Naive thymus-derived CD4-positive, alpha-beta T cell (primary cell): ENCODE measurements at regions not wholly inside any gene's neighbourhood (a gene's known extent, or its start where the extent isn't known, plus 50 kb on each side); places are given as distances from the start of the nearest gene placed in this dataset.

Experiments
- ATAC-seq: fragments of 150-1000 bp; cut with Tn5 transposase; 2 replicates; pipeline ENCODE4 v1.10.0; 2021; ENCODE audit warnings: mild to moderate bottlenecking, moderate library complexity
- CTCF ChIA-PET: fragments of 350-600 bp; sonication (Branson Sonifier 250); formaldehyde crosslinking; loops from one replicate; lab custom pipeline; 2021; ENCODE audit warnings: antibody characterized with exemption; lab: Charles Lee
- POLR2A ChIA-PET: fragments of 350-600 bp; sonication (Branson Sonifier 250); formaldehyde crosslinking; loops from one replicate; lab custom pipeline; 2021; ENCODE audit warnings: antibody characterized with exemption, inconsistent platforms; lab: Charles Lee
- DNase-seq, 9 donors: peaks; one replicate each; pipeline versions ENCODE4 v3.0.0 to v3.0.0-alpha.2; 2020 to 2022; ENCODE audit warnings: mixed read lengths in 1 of 9
- H3K27ac ChIP-seq: one replicate; pipeline ENCODE4 v1.7.0; 2013; ENCODE audit warnings: mild to moderate bottlenecking, low read depth, low read length, moderate library complexity
- H3K27me3 ChIP-seq, 2 donors: one replicate each; pipeline ENCODE4 v1.7.0; 2013; ENCODE audit warnings: low read length in 2 of 2, mild to moderate bottlenecking in 2 of 2, moderate library complexity in 2 of 2; ENCODE audit not compliant: control insufficient read depth in 2 of 2, insufficient read depth in 2 of 2
- H3K36me3 ChIP-seq, 3 experiments: 1 replicate in 2 of 3; 2 replicates in 1 of 3; pipeline ENCODE4 v1.7.0; 2013; ENCODE audit warnings: low read length in 3 of 3, mild to moderate bottlenecking in 3 of 3, moderate library complexity in 1 of 3; ENCODE audit not compliant: insufficient read depth in 3 of 3, control insufficient read depth in 2 of 3
- H3K4me1 ChIP-seq, 2 donors: one replicate each; pipeline ENCODE4 v1.7.0; 2013; ENCODE audit warnings: low read length in 2 of 2, mild to moderate bottlenecking in 2 of 2, moderate library complexity in 1 of 2; ENCODE audit not compliant: control insufficient read depth in 2 of 2, insufficient read depth in 2 of 2
- H3K4me3 ChIP-seq: 2 replicates; pipeline ENCODE4 v1.7.0; 2013; ENCODE audit warnings: mild to moderate bottlenecking, low read length
- H3K9me3 ChIP-seq, 3 experiments: 1 replicate in 2 of 3; 2 replicates in 1 of 3; pipeline ENCODE4 v1.7.0; 2013; ENCODE audit warnings: low read length in 3 of 3; ENCODE audit not compliant: control insufficient read depth in 2 of 3
- H3K27ac Mint-ChIP-seq, 9 donors: one replicate each; pipeline ENCODE4 v1.8.0; 2020 to 2022; ENCODE audit warnings: mixed read lengths in 9 of 9, mild to moderate bottlenecking in 8 of 9, moderate library complexity in 5 of 9, inconsistent platforms in 2 of 9
- H3K27me3 Mint-ChIP-seq, 5 donors: one replicate each; pipeline ENCODE4 v1.8.0; 2021 to 2022; ENCODE audit warnings: mixed read lengths in 5 of 5, mild to moderate bottlenecking in 1 of 5
- H3K36me3 Mint-ChIP-seq, 5 donors: one replicate each; pipeline ENCODE4 v1.8.0; 2020 to 2022; ENCODE audit warnings: mixed read lengths in 5 of 5, mild to moderate bottlenecking in 3 of 5, inconsistent platforms in 1 of 5
- H3K4me1 Mint-ChIP-seq, 7 donors: one replicate each; pipeline ENCODE4 v1.8.0; 2020 to 2022; ENCODE audit warnings: mixed read lengths in 7 of 7, mild to moderate bottlenecking in 3 of 7, inconsistent platforms in 1 of 7
- H3K4me3 Mint-ChIP-seq, 10 donors: one replicate each; pipeline ENCODE4 v1.8.0; 2020 to 2022; ENCODE audit warnings: mild to moderate bottlenecking in 10 of 10, mixed read lengths in 10 of 10, moderate library complexity in 6 of 10, inconsistent platforms in 2 of 10
- H3K9me3 Mint-ChIP-seq, 11 donors: one replicate each; pipeline ENCODE4 v1.8.0; 2020 to 2022; ENCODE audit warnings: mixed read lengths in 11 of 11, mild to moderate bottlenecking in 4 of 11, inconsistent platforms in 1 of 11, moderate library complexity in 1 of 11
- intact Hi-C, 2 donors: fragments of 100-400 bp; cut with micrococcal nuclease; formaldehyde crosslinking; loops; one replicate each; pipeline ENCODE4 v1.15.1; 2023

- H3K4me3 ChIP-seq = no peak overlapping the region
- Mint-ChIP-seq H3K36me3 (no peaks in the 10 kb centered on the region), H3K27ac (no peak overlapping the region), H3K27me3 (no peaks in the 10 kb centered on the region), H3K4me1 (no peaks in the 10 kb centered on the region), H3K9me3 (peaks cover 0 to 8% (median 3%) of the 10 kb centered on the region in 11 donors), H3K4me3 (no peak overlapping the region)
- H3K9me3 ChIP-seq = no peaks in the 10 kb centered on the region
- H3K36me3 ChIP-seq = no peaks in the 10 kb centered on the region
- DNase-seq (no peak), ATAC-seq (no peak)
- intact Hi-C loops = no loop called here
- ChIA-PET POLR2A (no interaction called here), CTCF (no interaction called here)
- H3K27ac ChIP-seq = no peak overlapping the region
- H3K4me1 ChIP-seq = no peaks in the 10 kb centered on the region
- H3K27me3 ChIP-seq = no peaks in the 10 kb centered on the region
Measured at GRCh38 chr13:83825676-83826075, 56.6 kb downstream of the SLITRK1 start.

GRCh38 chr13:83824560-83824959, 57.7 kb downstream of the SLITRK1 start:
- no peaks in the 10 kb centered on the region for H3K27me3 Mint-ChIP-seq
- H3K4me3 ChIP-seq = no peak overlapping the region
- intact Hi-C loops = no loop called here

DNA sequence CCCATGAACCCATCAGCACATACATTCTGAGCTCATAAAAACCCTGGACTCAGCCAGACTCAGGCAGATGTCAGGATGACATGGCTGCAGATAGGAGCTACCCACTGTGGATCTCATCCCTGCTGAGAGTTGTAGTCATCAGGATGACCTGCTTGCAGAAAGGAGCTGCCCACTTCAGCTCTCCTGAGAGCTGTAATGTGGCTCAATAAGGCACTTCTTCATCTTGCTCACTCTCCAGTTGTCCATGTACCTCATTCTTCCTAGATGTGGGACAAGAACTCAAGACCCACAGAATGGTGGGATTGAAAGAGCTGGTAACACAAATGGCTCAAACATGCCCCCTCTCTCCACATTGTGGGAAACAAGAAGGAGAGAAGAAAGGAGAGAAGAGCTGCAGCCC, 58.2 kb downstream of the SLITRK1 start:
- ChIA-PET CTCF (no interaction called here), POLR2A (no interaction called here)
- Mint-ChIP-seq H3K27me3 (no peaks in the 10 kb centered on the region), H3K4me3 (no peak overlapping the region), H3K9me3 (peaks cover 0 to 8% (median 0%) of the 10 kb centered on the region in 11 donors), H3K36me3 (no peaks in the 10 kb centered on the region), H3K27ac (no peak overlapping the region), H3K4me1 (no peaks in the 10 kb centered on the region)
- DNase-seq (no peak), ATAC-seq (no peak)
- Histone ChIP-seq H3K4me1 (no peaks in the 10 kb centered on the region), H3K27me3 (no peaks in the 10 kb centered on the region), H3K27ac (no peak overlapping the region), H3K36me3 (no peaks in the 10 kb centered on the region), H3K4me3 (no peak overlapping the region), H3K9me3 (no peaks in the 10 kb centered on the region)
- intact Hi-C loops = no loop called here

More at GRCh38 chr13:83824560-83824959, 57.7 kb downstream of the SLITRK1 start:
- CTCF ChIA-PET = no interaction called here
- no peaks in the 10 kb centered on the region for H3K4me1 Mint-ChIP-seq
- no peak for DNase-seq
- H3K4me1 ChIP-seq = no peaks in the 10 kb centered on the region
- no peak overlapping the region for H3K27ac ChIP-seq
- ATAC-seq = no peak
- no peaks in the 10 kb centered on the region for H3K27me3 ChIP-seq
- H3K27ac Mint-ChIP-seq = no peak overlapping the region
- H3K9me3 ChIP-seq = no peaks in the 10 kb centered on the region
- no peaks in the 10 kb centered on the region for H3K36me3 ChIP-seq
- POLR2A ChIA-PET = no interaction called here
- no peaks in the 10 kb centered on the region for H3K36me3 Mint-ChIP-seq
- no peak overlapping the region for H3K4me3 Mint-ChIP-seq
- peaks cover 0 to 8% (median 0%) of the 10 kb centered on the region in 11 donors for H3K9me3 Mint-ChIP-seq

DNA sequence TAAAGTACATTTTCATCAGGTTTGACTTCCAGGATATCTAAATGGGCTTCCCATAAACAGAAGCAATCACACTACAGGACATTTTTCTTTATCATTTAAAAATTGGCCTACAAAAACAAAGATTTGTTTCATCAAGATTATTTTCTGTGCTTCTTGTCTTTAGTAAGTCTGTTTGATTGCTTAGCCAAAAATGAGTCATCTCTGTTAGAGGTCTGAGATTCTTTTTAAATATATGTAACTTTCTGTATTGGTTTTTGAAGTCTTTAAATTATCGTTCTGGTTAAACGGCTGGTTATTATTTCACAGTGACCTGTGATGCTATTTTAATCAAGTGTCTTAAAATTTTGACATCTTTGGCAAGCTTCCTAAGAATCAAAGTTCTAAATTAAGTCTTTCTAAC, 62.7 kb downstream of the SLITRK1 start:
- H3K9me3 ChIP-seq = no peaks in the 10 kb centered on the region
- H3K4me3 Mint-ChIP-seq = no peak overlapping the region
- H3K27ac ChIP-seq = no peak overlapping the region
- peaks cover 0 to 14% (median 3%) of the 10 kb centered on the region in 11 donors for H3K9me3 Mint-ChIP-seq
- no peaks in the 10 kb centered on the region for H3K4me1 Mint-ChIP-seq
- no peak overlapping the region for H3K27ac Mint-ChIP-seq
- CTCF ChIA-PET = no interaction called here
- H3K27me3 ChIP-seq = no peaks in the 10 kb centered on the region
- H3K36me3 ChIP-seq = no peaks in the 10 kb centered on the region
- no peak overlapping the region for H3K4me3 ChIP-seq
- intact Hi-C loops = no loop called here
- no peaks in the 10 kb centered on the region for H3K27me3 Mint-ChIP-seq
- POLR2A ChIA-PET = no interaction called here
- H3K4me1 ChIP-seq = no peaks in the 10 kb centered on the region
- H3K36me3 Mint-ChIP-seq = no peaks in the 10 kb centered on the region
- DNase-seq (no peak), ATAC-seq (no peak)

DNA sequence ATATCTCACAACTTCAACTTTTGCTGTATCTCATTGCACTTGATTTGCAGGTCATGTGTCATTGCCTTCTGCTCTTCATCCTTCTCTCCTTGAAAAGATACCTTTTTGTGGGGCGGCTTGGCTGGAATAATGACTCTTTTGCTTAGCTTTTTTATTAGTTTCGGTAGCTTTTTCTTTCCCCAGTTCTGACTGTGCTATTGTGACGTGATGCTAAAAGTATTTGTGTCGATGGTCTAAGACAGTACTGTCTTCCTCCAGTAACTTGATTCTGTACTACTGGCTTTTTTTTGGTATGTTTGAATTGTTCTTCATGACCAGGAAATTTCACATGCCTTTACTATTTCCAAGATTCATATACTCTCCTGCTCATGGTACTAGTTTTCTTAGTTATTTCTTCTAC, 63.1 kb downstream of the SLITRK1 start:
- Mint-ChIP-seq H3K4me3 (no peak overlapping the region), H3K4me1 (no peaks in the 10 kb centered on the region), H3K9me3 (peaks cover 0 to 14% (median 3%) of the 10 kb centered on the region in 11 donors), H3K36me3 (no peaks in the 10 kb centered on the region), H3K27me3 (no peaks in the 10 kb centered on the region), H3K27ac (no peak overlapping the region)
- ChIA-PET CTCF (no interaction called here), POLR2A (no interaction called here)
- no peaks in the 10 kb centered on the region for H3K27me3 ChIP-seq
- ATAC-seq = no peak
- no peaks in the 10 kb centered on the region for H3K9me3 ChIP-seq
- no peak overlapping the region for H3K27ac ChIP-seq
- intact Hi-C loops = no loop called here
- no peaks in the 10 kb centered on the region for H3K36me3 ChIP-seq
- DNase-seq = no peak
- no peak overlapping the region for H3K4me3 ChIP-seq
- H3K4me1 ChIP-seq = no peaks in the 10 kb centered on the region

- intact Hi-C loops = no loop called here
- CTCF ChIA-PET = no interaction called here
- peaks cover 0 to 12% (median 5%) of the 10 kb centered on the region in 11 donors for H3K9me3 Mint-ChIP-seq
- H3K4me3 Mint-ChIP-seq = no peak overlapping the region
- Histone ChIP-seq H3K27me3 (no peaks in the 10 kb centered on the region), H3K9me3 (no peaks in the 10 kb centered on the region), H3K36me3 (no peaks in the 10 kb centered on the region), H3K4me1 (no peaks in the 10 kb centered on the region), H3K27ac (no peak overlapping the region), H3K4me3 (no peak overlapping the region)
- H3K27ac Mint-ChIP-seq = no peak overlapping the region
- no peak for ATAC-seq
- no peaks in the 10 kb centered on the region for H3K4me1 Mint-ChIP-seq
- no peak for DNase-seq
- H3K36me3 Mint-ChIP-seq = no peaks in the 10 kb centered on the region
- H3K27me3 Mint-ChIP-seq = no peaks in the 10 kb centered on the region
- POLR2A ChIA-PET = no interaction called here
Measured at GRCh38 chr13:83816081-83816480, 66.2 kb downstream of the SLITRK1 start.

GRCh38 chr13:83815598-83815997, 66.7 kb downstream of the SLITRK1 start:
- no peak overlapping the region for H3K4me3 Mint-ChIP-seq
- H3K27ac Mint-ChIP-seq = no peak overlapping the region
- H3K36me3 ChIP-seq = no peaks in the 10 kb centered on the region
- H3K4me1 Mint-ChIP-seq = no peaks in the 10 kb centered on the region
- intact Hi-C loops = no loop called here
- H3K4me1 ChIP-seq = no peaks in the 10 kb centered on the region
- ChIA-PET POLR2A (no interaction called here), CTCF (no interaction called here)
- no peaks in the 10 kb centered on the region for H3K9me3 ChIP-seq
- no peaks in the 10 kb centered on the region for H3K27me3 ChIP-seq
- H3K36me3 Mint-ChIP-seq = no peaks in the 10 kb centered on the region
- no peaks in the 10 kb centered on the region for H3K27me3 Mint-ChIP-seq
- ATAC-seq = no peak
- H3K9me3 Mint-ChIP-seq = peaks cover 0 to 15% (median 5%) of the 10 kb centered on the region in 11 donors
- H3K4me3 ChIP-seq = no peak overlapping the region
- no peak overlapping the region for H3K27ac ChIP-seq
- no peak for DNase-seq
